Upper lobe of left lung (tissue), 4 donors: ENCODE measurements at regions not wholly inside any gene's neighbourhood (a gene's known extent, or its start where the extent isn't known, plus 50 kb on each side); places are given as distances from the start of the nearest gene placed in this dataset.

Experiments used
- CTCF ChIP-seq, 6 experiments: fragments of 450-650 bp in 4 of 6; fragments of 200-600 bp in 2 of 6; sonication (generic) in 2 of 6; IDR thresholded peaks; one replicate each; pipeline ENCODE4 v1.5.1; 2016 to 2019; ENCODE audit warnings: antibody characterized with exemption in 6 of 6
- EP300 ChIP-seq, 4 donors: sonication (generic); formaldehyde crosslinking; IDR thresholded peaks; one replicate each; pipeline ENCODE4 v1.5.1; 2017; ENCODE audit warnings: antibody characterized with exemption in 4 of 4, control low read depth in 2 of 4
- POLR2A ChIP-seq, 4 donors: fragments of 450-650 bp; IDR thresholded peaks; one replicate each; pipeline ENCODE4 v1.5.1; 2016 to 2017; ENCODE audit warnings: antibody characterized with exemption in 4 of 4, mild to moderate bottlenecking in 2 of 4

DNA sequence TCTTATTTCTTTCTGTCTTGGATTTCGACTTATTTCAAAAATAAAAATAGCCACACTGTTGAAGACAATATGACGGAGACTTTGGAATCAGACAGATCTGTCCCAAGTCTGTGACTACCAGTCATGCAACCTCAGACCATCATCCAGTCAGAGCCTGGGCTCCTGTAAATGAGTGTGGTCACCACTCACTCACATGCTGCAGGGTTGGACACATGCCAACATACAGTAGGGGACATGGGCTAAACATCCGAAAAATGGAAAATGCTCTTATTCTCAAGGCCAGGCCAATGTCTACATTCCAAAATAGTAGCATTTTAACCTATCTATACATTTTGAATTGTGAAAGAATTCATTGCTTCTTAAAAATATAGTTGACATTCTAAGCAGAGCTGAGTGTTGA is 75.5 kb upstream of the EDNRB start:
- TF ChIP-seq CTCF (IDR thresholded peaks at IDR 0.05) (no peak), POLR2A (IDR thresholded peaks at IDR 0.05) (no peak), EP300 (IDR thresholded peaks at IDR 0.05) (no peak)
